Thyroid gland (tissue), 4 donors: ENCODE measurements at regions not wholly inside any gene's neighbourhood (a gene's known extent, or its start where the extent isn't known, plus 50 kb on each side); places are given as distances from the start of the nearest gene placed in this dataset.

ENCODE experiments used
- DNase-seq, 2 donors: peaks; one replicate each; pipeline ENCODE4 v3.0.0-alpha.2; 2019
- H3K27ac ChIP-seq, 3 donors: fragments of 200-600 bp; sonication (generic); 1 replicate in 2 of 3; 2 replicates in 1 of 3; pipeline ENCODE4 v1.5.1; 2016 to 2019; ENCODE audit warnings: mild to moderate bottlenecking in 1 of 3, moderate library complexity in 1 of 3
- H3K27me3 ChIP-seq: fragments of 200-600 bp; sonication (generic); one replicate; pipeline ENCODE4 v1.5.1; 2019
- H3K36me3 ChIP-seq, 2 donors: fragments of 200-600 bp; sonication (generic); one replicate each; pipeline ENCODE4 v1.5.1; 2016 to 2019
- H3K4me1 ChIP-seq, 2 donors: fragments of 200-600 bp; sonication (generic); one replicate each; pipeline ENCODE4 v1.5.1; 2017 to 2019
- H3K4me3 ChIP-seq, 3 donors: fragments of 200-600 bp; sonication (generic); replicated peaks in 1 of 3; 1 replicate in 2 of 3; 2 replicates in 1 of 3; pipeline ENCODE4 v1.5.1; 2016; ENCODE audit warnings: mild to moderate bottlenecking in 1 of 3
- H3K9me3 ChIP-seq: fragments of 200-600 bp; sonication (generic); one replicate; pipeline ENCODE4 v1.5.1; 2017
- CTCF ChIP-seq, 6 experiments: fragments of 200-600 bp in 3 of 6; fragments of 450-650 bp in 3 of 6; sonication (generic) in 3 of 6; IDR thresholded peaks; one replicate each; pipeline ENCODE4 v1.5.1; 2016 to 2019; ENCODE audit warnings: antibody characterized with exemption in 6 of 6, mild to moderate bottlenecking in 2 of 6, inconsistent platforms in 1 of 6, moderate library complexity in 1 of 6
- POLR2A ChIP-seq, 2 donors: fragments of 450-650 bp; IDR thresholded peaks; one replicate each; pipeline ENCODE4 v1.6.1; 2017; ENCODE audit warnings: antibody characterized with exemption in 2 of 2, mild to moderate bottlenecking in 2 of 2, moderate library complexity in 1 of 2
- WGBS, 2 donors: methylation state at CpG; one replicate each; pipeline ENCODE4 v1.1.5; 2017; 5-methylcytosine and 5-hydroxymethylcytosine counted together
- intact Hi-C: fragments of 100-400 bp; cut with DNase I; formaldehyde crosslinking; loops from one replicate; pipeline ENCODE4 v1.15.1; 2023

DNA sequence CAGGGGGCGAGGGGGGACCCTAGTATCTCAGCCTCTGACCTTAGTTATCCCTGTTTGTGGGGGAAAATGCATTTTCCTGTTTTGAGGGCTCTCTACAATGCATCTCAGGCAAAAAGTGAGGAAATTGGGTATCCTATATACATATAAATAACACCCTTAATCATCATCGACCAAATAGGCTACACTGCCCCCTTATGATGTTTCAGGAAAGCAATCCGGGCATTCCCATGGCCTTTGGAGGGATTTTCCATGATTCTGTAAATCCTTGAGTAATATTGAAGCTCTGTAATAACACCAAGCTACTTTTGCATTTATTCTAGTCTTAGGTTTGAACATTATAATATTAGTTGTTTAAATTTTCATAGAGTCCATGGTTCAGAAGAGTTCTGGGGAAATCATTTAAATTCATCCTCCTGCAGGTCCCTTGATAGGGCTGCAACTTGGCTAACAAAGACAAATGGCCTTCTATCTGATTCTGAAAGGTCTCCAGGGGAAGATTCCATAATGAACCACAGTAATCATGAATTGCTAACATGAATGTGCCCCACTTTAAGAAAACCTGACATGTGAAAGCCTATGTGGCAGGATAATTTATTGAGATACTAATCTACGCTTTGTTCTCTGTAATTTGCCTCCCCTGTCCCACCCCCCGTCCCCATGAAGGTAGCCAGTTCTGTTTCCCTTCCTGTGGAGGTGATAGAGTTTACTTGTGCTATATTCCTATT, 91.5 kb upstream of the SCOC start:
- WGBS, 2 donors = 73 to 78% methylated on average over 5 of the region's 5 CpGs
- H3K4me3 ChIP-seq = no peak overlapping the region
- intact Hi-C loops = no loop called here
- TF ChIP-seq POLR2A (IDR thresholded peaks at IDR 0.05) = no peak
- no peak for TF ChIP-seq CTCF (IDR thresholded peaks at IDR 0.05)
- H3K9me3 ChIP-seq = no peaks in the 10 kb centered on the region
- no peak for DNase-seq
- H3K4me1 ChIP-seq = no peaks in the 10 kb centered on the region
- H3K27me3 ChIP-seq = no peaks in the 10 kb centered on the region
- no peaks in the 10 kb centered on the region for H3K36me3 ChIP-seq
- no peak overlapping the region for H3K27ac ChIP-seq

GRCh38 chr4:140277576-140277975, 95.9 kb upstream of the SCOC start:
- H3K4me3 ChIP-seq = no peak overlapping the region
- no peaks in the 10 kb centered on the region for H3K4me1 ChIP-seq
- H3K27ac ChIP-seq = no peak overlapping the region
- no peaks in the 10 kb centered on the region for H3K36me3 ChIP-seq
- no peak for DNase-seq
- no peak for TF ChIP-seq CTCF (IDR thresholded peaks at IDR 0.05)
- TF ChIP-seq POLR2A (IDR thresholded peaks at IDR 0.05) = no peak
- no peaks in the 10 kb centered on the region for H3K9me3 ChIP-seq
- H3K27me3 ChIP-seq = no peaks in the 10 kb centered on the region
- intact Hi-C loops = no loop called here

- no peaks in the 10 kb centered on the region for H3K9me3 ChIP-seq
- intact Hi-C loops = no loop called here
- 81 to 98% methylated on average over 4 of the region's 4 CpGs for WGBS, 2 donors
- TF ChIP-seq CTCF (IDR thresholded peaks at IDR 0.05) (no peak), POLR2A (IDR thresholded peaks at IDR 0.05) (no peak)
- no peak overlapping the region for H3K27ac ChIP-seq
- H3K4me3 ChIP-seq = no peak overlapping the region
- no peaks in the 10 kb centered on the region for H3K27me3 ChIP-seq
- no peaks in the 10 kb centered on the region for H3K36me3 ChIP-seq
- no peaks in the 10 kb centered on the region for H3K4me1 ChIP-seq
- DNase-seq = no peak
Measured at GRCh38 chr4:140271553-140271952, 101.9 kb upstream of the SCOC start.

DNA sequence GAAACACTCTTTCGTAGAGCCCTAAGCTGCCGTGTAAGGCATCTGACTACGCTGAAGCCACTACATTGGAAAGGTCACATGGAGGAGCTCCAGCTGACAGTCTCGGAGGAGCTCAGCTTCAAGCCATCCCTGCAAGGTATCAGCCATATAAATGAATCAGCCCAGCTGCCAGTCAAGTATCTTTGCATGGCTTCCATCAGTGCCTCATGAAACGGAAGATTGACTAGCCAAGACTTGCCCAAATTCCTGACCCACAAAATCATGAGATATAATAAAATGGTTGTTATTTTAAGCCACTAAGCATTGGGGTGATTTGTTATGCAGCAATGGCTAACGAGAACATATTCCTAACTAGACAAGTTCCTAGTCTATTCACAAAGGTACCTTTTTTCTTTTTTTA, 104.1 kb upstream of the SCOC start:
- Histone ChIP-seq H3K27ac (no peak overlapping the region), H3K4me1 (no peaks in the 10 kb centered on the region), H3K36me3 (no peaks in the 10 kb centered on the region), H3K4me3 (no peak overlapping the region), H3K9me3 (no peaks in the 10 kb centered on the region), H3K27me3 (no peaks in the 10 kb centered on the region)
- intact Hi-C loops = no loop called here
- no peak for TF ChIP-seq CTCF (IDR thresholded peaks at IDR 0.05)
- TF ChIP-seq POLR2A (IDR thresholded peaks at IDR 0.05) = no peak
- 91 to 94% methylated on average over 6 of the region's 6 CpGs for WGBS, 2 donors
- DNase-seq = no peak

DNA sequence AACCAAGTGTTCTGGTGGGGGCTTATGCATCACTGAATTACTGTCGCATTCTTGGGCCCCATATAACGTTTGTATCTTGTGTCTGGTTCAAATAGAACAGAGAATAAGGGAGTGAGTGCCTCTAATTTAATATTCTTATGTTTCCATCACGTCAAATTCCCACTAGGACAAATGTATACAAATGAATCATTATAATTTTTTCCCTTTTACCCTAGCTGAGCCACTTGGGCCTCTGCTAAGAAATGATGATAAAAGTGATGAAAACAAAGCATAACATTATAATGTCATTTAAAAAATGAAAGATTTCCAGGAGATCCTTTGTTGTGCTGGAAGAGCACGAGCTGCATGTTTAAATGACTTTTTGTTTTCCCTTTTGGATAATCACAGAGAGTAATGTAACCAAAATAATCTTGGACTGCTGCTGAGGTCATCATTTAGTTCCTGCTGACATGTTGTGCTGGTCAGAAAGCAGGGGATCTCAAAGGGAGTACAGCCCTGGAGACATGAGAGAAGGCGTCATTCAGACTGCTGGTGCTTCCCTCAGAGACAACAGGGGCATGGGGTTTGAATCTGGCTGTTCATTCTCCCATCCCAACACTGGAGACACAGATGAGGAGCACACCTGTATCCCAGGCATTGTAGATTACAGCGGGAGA, 105.1 kb upstream of the SCOC start:
- TF ChIP-seq POLR2A (IDR thresholded peaks at IDR 0.05) = no peak
- Histone ChIP-seq H3K4me1 (no peaks in the 10 kb centered on the region), H3K9me3 (no peaks in the 10 kb centered on the region), H3K4me3 (no peak overlapping the region), H3K27ac (no peak overlapping the region), H3K36me3 (no peaks in the 10 kb centered on the region), H3K27me3 (no peaks in the 10 kb centered on the region)
- 81 to 83% methylated on average over 6 of the region's 6 CpGs for WGBS, 2 donors
- intact Hi-C loops = no loop called here
- no peak for DNase-seq
